HCT116 (cell line): ENCODE measurements at regions not wholly inside any gene's neighbourhood (a gene's known extent, or its start where the extent isn't known, plus 50 kb on each side); places are given as distances from the start of the nearest gene placed in this dataset.

Experiments used
- ATAC-seq: fragments of 200-7000 bp; cut with Tn5 transposase; 2 replicates; pipeline ENCODE4 v1.9.1; 2020; ENCODE audit warnings: mild to moderate bottlenecking, moderate library complexity
- BruUV-seq: library from RNA; stranded (reverse); fragments of 400-500 nt; replicated peaks from 2 replicates; lab custom pipeline; 2021; lab: Mats Ljungman, UMichigan
- CTCF ChIA-PET: fragments of 300-600 bp; sonication (Branson Sonifier 250); formaldehyde crosslinking; loops from one replicate; lab custom pipeline; 2021; ENCODE audit warnings: antibody characterized with exemption; lab: Charles Lee
- POLR2A ChIA-PET: fragments of 300-600, 350-600 bp; sonication (Branson Sonifier 250); formaldehyde crosslinking; loops from one replicate; lab custom pipeline; 2021; ENCODE audit warnings: antibody characterized with exemption; lab: Charles Lee
- RAD21 ChIA-PET, 2 experiments: fragments of 300-600 bp; sonication (Branson Sonifier 250); formaldehyde crosslinking; loops; one replicate each; lab custom pipeline; 2023; ENCODE audit warnings: low total read pairs in 2 of 2; ENCODE audit not compliant: uncharacterized antibody in 2 of 2, unreplicated experiment in 2 of 2, low non-redundant PET in 1 of 2; lab: Charles Lee
- DNase-seq: peaks from one replicate; pipeline ENCODE4 v3.0.0-alpha.2; 2010; ENCODE audit warnings: low read depth, low spot score
- H2AFZ ChIP-seq: fragments of 200-600 bp; shearing (Covaris generic), sonication (generic); 2 replicates; pipeline ENCODE4 v1.6.1; 2017; ENCODE audit warnings: low read depth, mixed run types, mixed read lengths, antibody characterized with exemption, low read length; ENCODE audit not compliant: poor library complexity, severe bottlenecking
- H3K27ac ChIP-seq: 2 replicates; pipeline ENCODE4 v1.5.1; 2012; ENCODE audit warnings: low read depth, low read length
- H3K27me3 ChIP-seq: fragments of 200-600 bp; sonication (generic); 2 replicates; pipeline ENCODE4 v1.6.1; 2016; ENCODE audit warnings: mixed run types, low read length, mixed read lengths; ENCODE audit not compliant: insufficient read depth
- H3K36me3 ChIP-seq, 2 experiments: fragments of 200-500 bp in 1 of 2; fragments of 200-600 bp in 1 of 2; sonication (Bioruptor generic) in 1 of 2; sonication (generic) in 1 of 2; 2 replicates each; pipeline versions ENCODE4 v1.5.1 to v1.6.1; 2014 to 2016; ENCODE audit warnings: low read length in 2 of 2, inconsistent platforms in 1 of 2, mixed read lengths in 1 of 2, mixed run types in 1 of 2; ENCODE audit not compliant: insufficient read depth in 2 of 2, control insufficient read depth in 1 of 2
- H3K4me1 ChIP-seq, 2 experiments: fragments of 200-600 bp in 1 of 2; sonication (generic) in 1 of 2; 2 replicates each; pipeline versions ENCODE4 v1.5.1 to v1.6.1; 2012 to 2017; ENCODE audit warnings: low read length in 2 of 2, inconsistent platforms in 1 of 2, mild to moderate bottlenecking in 1 of 2, mixed read lengths in 1 of 2, mixed run types in 1 of 2, moderate library complexity in 1 of 2; ENCODE audit not compliant: insufficient read depth in 2 of 2, control insufficient read depth in 1 of 2
- H3K4me2 ChIP-seq: fragments of 200-600 bp; sonication (generic); 2 replicates; pipeline ENCODE4 v1.6.1; 2017; ENCODE audit warnings: mixed run types, low read length, mixed read lengths
- H3K4me3 ChIP-seq, 2 experiments: fragments of 200-600 bp in 1 of 2; sonication (generic) in 1 of 2; replicated peaks in 1 of 2; 2 replicates each; pipeline ENCODE4 v1.5.1; 2011 to 2016; ENCODE audit warnings: low read length in 2 of 2, control low read depth in 1 of 2, low read depth in 1 of 2, mild to moderate bottlenecking in 1 of 2, mixed read lengths in 1 of 2, mixed run types in 1 of 2
- H3K79me2 ChIP-seq: fragments of 200-600 bp; sonication (generic); 2 replicates; pipeline ENCODE4 v1.6.1; 2017; ENCODE audit warnings: mild to moderate bottlenecking, mixed run types, low read length, moderate library complexity, mixed read lengths; ENCODE audit not compliant: insufficient read depth
- H3K9ac ChIP-seq: fragments of 200-600 bp; sonication (generic); 2 replicates; pipeline ENCODE4 v1.6.1; 2016; ENCODE audit warnings: low read length, mixed read lengths
- H3K9me2 ChIP-seq: fragments of 200-600 bp; sonication (generic), shearing (Covaris generic); 2 replicates; pipeline ENCODE4 v1.6.1; 2017; ENCODE audit warnings: mixed run types, mild to moderate bottlenecking, moderate library complexity; ENCODE audit not compliant: insufficient read depth
- H3K9me3 ChIP-seq, 2 experiments: fragments of 200-500 bp in 1 of 2; fragments of 200-600 bp in 1 of 2; sonication (Bioruptor generic) in 1 of 2; sonication (generic) in 1 of 2; 2 replicates each; pipeline ENCODE4 v1.6.1; 2014 to 2017; ENCODE audit warnings: low read length in 2 of 2, mixed read lengths in 2 of 2, inconsistent platforms in 1 of 2, low read depth in 1 of 2, mild to moderate bottlenecking in 1 of 2, mixed run types in 1 of 2, moderate library complexity in 1 of 2; ENCODE audit not compliant: control insufficient read depth in 1 of 2, insufficient read depth in 1 of 2
- H4K20me1 ChIP-seq: fragments of 200-600 bp; sonication (generic), shearing (Covaris generic); 2 replicates; pipeline ENCODE4 v1.6.1; 2017; ENCODE audit warnings: mixed run types, mild to moderate bottlenecking, moderate library complexity; ENCODE audit not compliant: insufficient read depth
- CEBPB ChIP-seq: IDR thresholded peaks from 2 replicates; pipeline ENCODE4 v1.6.1; 2012; ENCODE audit warnings: low read depth
- EGR1 ChIP-seq: IDR thresholded peaks from 2 replicates; pipeline ENCODE4 v1.6.1; 2012; ENCODE audit warnings: low read depth
- EZH2 ChIP-seq: fragments of 200-600 bp; sonication (generic); IDR thresholded peaks from 2 replicates; pipeline ENCODE4 v1.6.1; 2017; ENCODE audit warnings: antibody characterized with exemption, mixed run types
- EZH2phosphoT487 ChIP-seq: fragments of 200-600 bp; IDR thresholded peaks from 2 replicates; pipeline ENCODE4 v1.6.1; 2018; ENCODE audit warnings: antibody characterized with exemption, borderline replicate concordance
- JUND ChIP-seq: IDR thresholded peaks from 2 replicates; pipeline ENCODE4 v1.6.1; 2012
- SIN3A ChIP-seq: IDR thresholded peaks from 2 replicates; pipeline ENCODE4 v1.6.1; 2012; ENCODE audit warnings: low read depth
- SP1 ChIP-seq: IDR thresholded peaks from 2 replicates; pipeline ENCODE4 v1.6.1; 2012; ENCODE audit warnings: low read depth
- intact Hi-C: fragments of 100-400 bp; cut with micrococcal nuclease; formaldehyde crosslinking; loops from 2 replicates; pipeline ENCODE4 v1.10.0; 2022
- TF ChIP-seq, protein P1 (sequence below), 3 experiments: fragments of 200-600 bp in 1 of 3; sonication (generic) in 1 of 3; IDR thresholded peaks in 2 of 3; conservative IDR thresholded peaks in 1 of 3; 2 replicates each; pipeline ENCODE4 v1.5.1; 2012 to 2017; ENCODE audit warnings: low read depth in 2 of 3, low read length in 2 of 3, antibody characterized with exemption in 1 of 3, borderline replicate concordance in 1 of 3, control low read depth in 1 of 3, mild to moderate bottlenecking in 1 of 3, mixed read lengths in 1 of 3, mixed run types in 1 of 3, moderate library complexity in 1 of 3; ENCODE audit not compliant: insufficient read depth in 1 of 3

- Histone ChIP-seq H3K27me3 (no peaks in the 10 kb centered on the region), H3K4me1 (no peaks in the 10 kb centered on the region), H3K36me3 (no peaks in the 10 kb centered on the region), H3K9me3 (no peaks in the 10 kb centered on the region), H3K4me2 (no peak overlapping the region), H3K4me3 (no peak overlapping the region), H3K27ac (no peak overlapping the region), H3K79me2 (no peaks in the 10 kb centered on the region), H3K9ac (no peak overlapping the region), H3K9me2 (no peaks in the 10 kb centered on the region), H2AFZ (no peak overlapping the region), H4K20me1 (no peaks in the 10 kb centered on the region)
- DNase-seq, result no peak
- CTCF ChIA-PET, result no interaction called here
- intact Hi-C loops, result no loop called here
- POLR2A ChIA-PET, result no interaction called here
- BruUV-seq, result no TSS peak
- RAD21 ChIA-PET, result no interaction called here
- TF ChIP-seq, protein P1, sequence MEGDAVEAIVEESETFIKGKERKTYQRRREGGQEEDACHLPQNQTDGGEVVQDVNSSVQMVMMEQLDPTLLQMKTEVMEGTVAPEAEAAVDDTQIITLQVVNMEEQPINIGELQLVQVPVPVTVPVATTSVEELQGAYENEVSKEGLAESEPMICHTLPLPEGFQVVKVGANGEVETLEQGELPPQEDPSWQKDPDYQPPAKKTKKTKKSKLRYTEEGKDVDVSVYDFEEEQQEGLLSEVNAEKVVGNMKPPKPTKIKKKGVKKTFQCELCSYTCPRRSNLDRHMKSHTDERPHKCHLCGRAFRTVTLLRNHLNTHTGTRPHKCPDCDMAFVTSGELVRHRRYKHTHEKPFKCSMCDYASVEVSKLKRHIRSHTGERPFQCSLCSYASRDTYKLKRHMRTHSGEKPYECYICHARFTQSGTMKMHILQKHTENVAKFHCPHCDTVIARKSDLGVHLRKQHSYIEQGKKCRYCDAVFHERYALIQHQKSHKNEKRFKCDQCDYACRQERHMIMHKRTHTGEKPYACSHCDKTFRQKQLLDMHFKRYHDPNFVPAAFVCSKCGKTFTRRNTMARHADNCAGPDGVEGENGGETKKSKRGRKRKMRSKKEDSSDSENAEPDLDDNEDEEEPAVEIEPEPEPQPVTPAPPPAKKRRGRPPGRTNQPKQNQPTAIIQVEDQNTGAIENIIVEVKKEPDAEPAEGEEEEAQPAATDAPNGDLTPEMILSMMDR (IDR thresholded peaks at IDR 0.05 in 2 of 3, conservative IDR thresholded peaks at IDR 0.05 in 1 of 3; ENCODE audit: borderline replicate concordance in 1 of 3, insufficient read depth in 1 of 3, low read depth in 2 of 3, low read length in 2 of 3), result 0 out of 6 replicates have a peak, but pooled peaks of 1 of the 3 experiments have one; percentile 1
- no peak for TF ChIP-seq SP1
- peak; percentile 60 for ATAC-seq
These were observed 416.5 kb upstream of the SMIM31 start for GRCh38 chr4:164337219-164337944.

GRCh38 chr4:164343472-164343976 is 410.4 kb upstream of the SMIM31 start:
- Histone ChIP-seq H3K9ac (no peak overlapping the region), H3K27ac (no peak overlapping the region), H3K4me2 (no peak overlapping the region), H3K4me1 (no peaks in the 10 kb centered on the region), H4K20me1 (no peaks in the 10 kb centered on the region), H2AFZ (peak overlapping the region; percentile 16), H3K4me3 (no peak overlapping the region), H3K27me3 (no peaks in the 10 kb centered on the region), H3K79me2 (no peaks in the 10 kb centered on the region), H3K36me3 (no peaks in the 10 kb centered on the region), H3K9me2 (no peaks in the 10 kb centered on the region), H3K9me3 (no peaks in the 10 kb centered on the region)
- POLR2A ChIA-PET, result no interaction called here
- BruUV-seq, result no TSS peak
- intact Hi-C loops, result no loop called here
- RAD21 ChIA-PET, result no interaction called here
- no peak for ATAC-seq
- TF ChIP-seq EGR1, result no peak
- TF ChIP-seq SIN3A, result no peak
- TF ChIP-seq JUND, result no peak
- TF ChIP-seq EZH2phosphoT487, result no peak
- no peak for TF ChIP-seq CEBPB
- no peak for TF ChIP-seq SP1
- TF ChIP-seq EZH2, result no peak
- DNase-seq, result no peak
- CTCF ChIA-PET, result no interaction called here
